Lower lobe of right lung (tissue), 2 donors: ENCODE measurements at regions not wholly inside any gene's neighbourhood (a gene's known extent, or its start where the extent isn't known, plus 50 kb on each side); places are given as distances from the start of the nearest gene placed in this dataset.

ENCODE experiments used
- ATAC-seq, 2 donors: fragments of 200-7000 bp; cut with Tn5 transposase; one replicate each; pipeline ENCODE4 v1.9.1; 2020 to 2022; ENCODE audit warnings: mild to moderate bottlenecking in 2 of 2, moderate library complexity in 2 of 2
- DNase-seq: peaks from one replicate; pipeline ENCODE4 v3.0.0-alpha.2; 2020
- H3K27ac ChIP-seq: fragments of 200-600 bp; one replicate; pipeline ENCODE4 v1.8.0; 2022
- H3K27me3 ChIP-seq: fragments of 200-600 bp; one replicate; pipeline ENCODE4 v1.8.0; 2022; ENCODE audit warnings: low read depth
- H3K36me3 ChIP-seq: fragments of 200-600 bp; one replicate; pipeline ENCODE4 v1.8.0; 2022; ENCODE audit warnings: mild to moderate bottlenecking
- H3K4me1 ChIP-seq: fragments of 200-600 bp; one replicate; pipeline ENCODE4 v1.8.0; 2022
- H3K4me3 ChIP-seq: fragments of 200-600 bp; one replicate; pipeline ENCODE4 v1.8.0; 2022; ENCODE audit warnings: mild to moderate bottlenecking
- H3K9me3 ChIP-seq: fragments of 200-600 bp; one replicate; pipeline ENCODE4 v1.8.0; 2022
- intact Hi-C: fragments of 100-400 bp; cut with DNase I; formaldehyde crosslinking; loops from one replicate; pipeline ENCODE4 v1.11.0; 2022
- TF ChIP-seq, protein P1 (sequence below): fragments of 200-600 bp; IDR thresholded peaks from one replicate; pipeline ENCODE4 v1.8.0; 2022; ENCODE audit warnings: antibody characterized with exemption, mild to moderate bottlenecking
- donor health status: DM: no; HTN: yes; CAD: no; lungs with severe emphysema.

GRCh38 chr20:40393197-40394079 is 295.6 kb downstream of the MAFB start:
- intact Hi-C loops = no loop called here
- Histone ChIP-seq H3K9me3 (no peaks in the 10 kb centered on the region), H3K27me3 (no peaks in the 10 kb centered on the region), H3K36me3 (no peaks in the 10 kb centered on the region), H3K4me1 (no peaks in the 10 kb centered on the region), H3K4me3 (no peak overlapping the region), H3K27ac (no peak overlapping the region)
- DNase-seq (no peak), ATAC-seq (no peak)
- TF ChIP-seq, protein P1, sequence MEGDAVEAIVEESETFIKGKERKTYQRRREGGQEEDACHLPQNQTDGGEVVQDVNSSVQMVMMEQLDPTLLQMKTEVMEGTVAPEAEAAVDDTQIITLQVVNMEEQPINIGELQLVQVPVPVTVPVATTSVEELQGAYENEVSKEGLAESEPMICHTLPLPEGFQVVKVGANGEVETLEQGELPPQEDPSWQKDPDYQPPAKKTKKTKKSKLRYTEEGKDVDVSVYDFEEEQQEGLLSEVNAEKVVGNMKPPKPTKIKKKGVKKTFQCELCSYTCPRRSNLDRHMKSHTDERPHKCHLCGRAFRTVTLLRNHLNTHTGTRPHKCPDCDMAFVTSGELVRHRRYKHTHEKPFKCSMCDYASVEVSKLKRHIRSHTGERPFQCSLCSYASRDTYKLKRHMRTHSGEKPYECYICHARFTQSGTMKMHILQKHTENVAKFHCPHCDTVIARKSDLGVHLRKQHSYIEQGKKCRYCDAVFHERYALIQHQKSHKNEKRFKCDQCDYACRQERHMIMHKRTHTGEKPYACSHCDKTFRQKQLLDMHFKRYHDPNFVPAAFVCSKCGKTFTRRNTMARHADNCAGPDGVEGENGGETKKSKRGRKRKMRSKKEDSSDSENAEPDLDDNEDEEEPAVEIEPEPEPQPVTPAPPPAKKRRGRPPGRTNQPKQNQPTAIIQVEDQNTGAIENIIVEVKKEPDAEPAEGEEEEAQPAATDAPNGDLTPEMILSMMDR = no peak

- no peak for ATAC-seq
- TF ChIP-seq, protein P1 = no peak
- no peak overlapping the region for H3K27ac ChIP-seq
- H3K36me3 ChIP-seq = no peaks in the 10 kb centered on the region
- no peaks in the 10 kb centered on the region for H3K9me3 ChIP-seq
- no peak overlapping the region for H3K4me3 ChIP-seq
- intact Hi-C loops = no loop called here
- no peak for DNase-seq
- H3K27me3 ChIP-seq = no peaks in the 10 kb centered on the region
- no peaks in the 10 kb centered on the region for H3K4me1 ChIP-seq
Measured at GRCh38 chr20:40390654-40391053, 298.4 kb downstream of the MAFB start.

DNA sequence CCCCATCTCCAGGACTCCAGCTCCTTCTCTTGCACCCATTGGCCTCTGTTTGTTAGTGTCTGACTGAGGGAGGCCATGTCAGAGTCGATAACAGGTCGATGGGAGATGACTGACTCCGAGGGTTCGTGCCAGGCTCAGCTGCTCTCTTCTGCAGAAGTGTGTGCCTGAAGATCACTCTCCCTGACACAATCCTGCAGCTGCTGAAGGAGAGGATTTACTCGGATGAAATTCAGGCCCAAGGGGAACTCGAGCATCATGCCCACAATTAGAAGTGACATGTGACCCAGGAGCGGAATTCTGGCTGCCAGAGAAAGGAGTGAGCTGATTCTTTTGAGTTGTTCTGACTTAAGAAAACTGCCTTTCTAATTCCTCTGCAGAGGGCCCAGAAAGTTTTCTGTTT is 318.2 kb downstream of the MAFB start:
- H3K27ac ChIP-seq = no peak overlapping the region
- no peak overlapping the region for H3K4me3 ChIP-seq
- H3K27me3 ChIP-seq = no peaks in the 10 kb centered on the region
- ATAC-seq (no peak), DNase-seq (no peak)
- no peaks in the 10 kb centered on the region for H3K36me3 ChIP-seq
- H3K9me3 ChIP-seq = no peaks in the 10 kb centered on the region
- intact Hi-C loops = no loop called here
- TF ChIP-seq, protein P1 = no peak
- H3K4me1 ChIP-seq = no peaks in the 10 kb centered on the region

- no peak overlapping the region for H3K4me3 ChIP-seq
Measured at GRCh38 chr20:40368876-40369275, 320.2 kb downstream of the MAFB start.

GRCh38 chr20:40361916-40362315 is 327.1 kb downstream of the MAFB start:
- H3K4me1 ChIP-seq = no peaks in the 10 kb centered on the region
- H3K9me3 ChIP-seq = no peaks in the 10 kb centered on the region
- intact Hi-C loops = no loop called here
- H3K4me3 ChIP-seq = no peak overlapping the region
- TF ChIP-seq, protein P1 = no peak
- H3K27me3 ChIP-seq = no peaks in the 10 kb centered on the region
- H3K36me3 ChIP-seq = no peaks in the 10 kb centered on the region
- DNase-seq = no peak
- H3K27ac ChIP-seq = no peak overlapping the region
- ATAC-seq = no peak

More at GRCh38 chr20:40368876-40369275, 320.2 kb downstream of the MAFB start:
- ATAC-seq (no peak), DNase-seq (no peak)
- intact Hi-C loops = no loop called here
- H3K27me3 ChIP-seq = no peaks in the 10 kb centered on the region
- H3K27ac ChIP-seq = no peak overlapping the region
- no peaks in the 10 kb centered on the region for H3K4me1 ChIP-seq
- TF ChIP-seq, protein P1 = no peak
- H3K36me3 ChIP-seq = no peaks in the 10 kb centered on the region
- no peaks in the 10 kb centered on the region for H3K9me3 ChIP-seq
